Fibroblast of skin of abdomen (primary cell): ENCODE measurements at regions not wholly inside any gene's neighbourhood (a gene's known extent, or its start where the extent isn't known, plus 50 kb on each side); places are given as distances from the start of the nearest gene placed in this dataset.
"Not testable (repeated sequence)": the region's sequence is repeated elsewhere in the genome, so short reads cannot be mapped to it uniquely, and the experiment has no call there.

ENCODE experiments used
- DNase-seq: peaks from one replicate; pipeline ENCODE4 v3.0.0-alpha.2; 2013

DNA sequence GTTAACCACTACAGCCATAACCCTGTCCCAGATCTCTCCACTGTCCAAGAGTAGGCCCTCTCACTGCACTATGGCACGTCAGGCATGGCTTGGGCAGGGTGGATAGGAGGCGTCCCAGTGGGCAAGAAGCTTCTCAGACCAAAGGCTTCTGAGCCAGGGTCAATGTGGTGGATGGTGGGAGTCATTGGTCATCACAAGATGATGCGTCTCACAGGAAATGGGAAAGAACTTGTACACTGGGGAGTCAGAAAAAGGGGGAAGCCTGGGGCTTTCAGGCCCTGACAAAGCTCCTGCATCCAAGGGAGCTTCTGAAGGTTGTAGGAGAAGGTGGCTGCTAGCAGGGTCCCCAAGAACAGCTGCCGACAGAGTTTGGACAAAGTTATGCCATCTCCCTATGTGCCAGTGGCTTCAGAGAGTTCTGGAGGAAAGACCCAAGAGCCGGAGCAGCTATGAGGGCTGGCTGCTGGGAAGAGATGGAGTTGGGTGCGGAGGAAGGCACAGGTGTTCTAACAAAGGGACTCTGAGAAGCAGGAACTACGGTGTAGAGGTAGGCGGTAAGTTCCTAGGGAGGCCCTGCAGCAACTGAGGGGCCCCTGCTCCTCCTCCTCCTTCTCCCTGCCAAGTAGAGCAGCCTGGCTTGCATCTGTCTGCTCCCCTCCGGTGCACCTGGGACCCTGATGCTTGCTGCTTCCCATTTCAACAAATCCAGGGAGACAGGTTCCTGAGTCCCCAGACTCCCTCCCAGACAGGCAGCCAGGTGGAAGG is 81.1 kb downstream of the ARL6IP4 start:
- no peak for DNase-seq

DNA sequence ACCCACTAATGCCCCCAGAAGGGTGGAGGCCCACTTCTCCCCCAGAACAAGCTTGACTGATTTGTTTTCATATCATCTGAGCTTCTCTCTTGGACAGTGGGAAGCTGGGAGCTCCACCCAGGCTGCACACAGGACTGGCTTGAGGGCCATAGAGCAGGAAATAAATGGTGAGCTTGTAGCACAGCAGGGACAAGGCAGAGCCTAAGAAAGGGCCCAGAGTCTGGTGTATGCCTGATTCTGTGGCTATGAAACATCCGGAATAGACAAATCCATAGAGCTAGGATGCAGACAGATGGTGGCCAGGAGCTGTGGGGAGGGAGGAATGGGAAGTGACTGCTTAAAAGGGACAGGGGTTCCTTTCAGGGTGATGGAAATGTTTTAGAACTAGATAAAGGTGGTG is 79.0 kb downstream of the ARL6IP4 start:
- DNase-seq, result no peak

DNA sequence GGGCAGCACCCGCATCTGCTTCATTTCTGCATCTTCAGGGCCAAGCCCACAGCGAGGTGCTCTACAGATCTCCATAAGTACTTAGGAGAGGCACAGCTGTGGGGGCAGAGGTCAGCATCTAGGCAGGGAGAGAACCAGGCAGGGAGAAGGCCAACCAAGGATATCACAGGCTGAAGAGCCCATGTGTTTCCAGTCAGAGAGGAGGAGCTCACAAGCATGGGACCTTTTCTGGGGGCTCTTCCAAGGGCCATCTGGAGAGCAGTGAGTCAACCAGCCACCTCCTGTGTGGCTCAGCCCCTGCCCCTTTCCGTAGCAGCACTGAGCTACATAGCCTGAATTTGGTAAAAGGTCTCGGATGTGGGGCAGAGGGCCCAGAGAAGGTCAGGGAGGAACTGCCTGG is 78.5 kb downstream of the ARL6IP4 start:
- peak; percentile 44 for DNase-seq

DNA sequence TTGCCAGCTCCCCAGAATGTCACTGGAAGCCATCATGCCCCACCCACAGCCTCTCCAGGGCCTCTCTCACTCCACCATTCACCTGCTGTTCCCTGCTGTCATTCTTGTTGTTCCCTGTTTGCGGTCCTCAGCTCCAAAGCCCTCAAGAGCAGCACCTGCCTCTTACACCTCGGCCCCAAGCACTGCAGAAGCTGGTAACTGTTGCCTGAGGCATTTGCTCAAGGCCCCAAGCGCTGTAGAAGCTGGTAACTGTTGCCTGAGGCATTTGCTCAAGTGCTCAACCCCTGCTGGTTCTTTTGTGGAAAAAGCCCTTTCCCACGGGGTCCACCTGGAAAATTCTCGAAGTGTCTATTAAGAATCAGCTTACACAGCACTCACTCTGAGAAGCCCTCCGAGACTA is 78.0 kb downstream of the ARL6IP4 start:
- DNase-seq, result no peak

DNA sequence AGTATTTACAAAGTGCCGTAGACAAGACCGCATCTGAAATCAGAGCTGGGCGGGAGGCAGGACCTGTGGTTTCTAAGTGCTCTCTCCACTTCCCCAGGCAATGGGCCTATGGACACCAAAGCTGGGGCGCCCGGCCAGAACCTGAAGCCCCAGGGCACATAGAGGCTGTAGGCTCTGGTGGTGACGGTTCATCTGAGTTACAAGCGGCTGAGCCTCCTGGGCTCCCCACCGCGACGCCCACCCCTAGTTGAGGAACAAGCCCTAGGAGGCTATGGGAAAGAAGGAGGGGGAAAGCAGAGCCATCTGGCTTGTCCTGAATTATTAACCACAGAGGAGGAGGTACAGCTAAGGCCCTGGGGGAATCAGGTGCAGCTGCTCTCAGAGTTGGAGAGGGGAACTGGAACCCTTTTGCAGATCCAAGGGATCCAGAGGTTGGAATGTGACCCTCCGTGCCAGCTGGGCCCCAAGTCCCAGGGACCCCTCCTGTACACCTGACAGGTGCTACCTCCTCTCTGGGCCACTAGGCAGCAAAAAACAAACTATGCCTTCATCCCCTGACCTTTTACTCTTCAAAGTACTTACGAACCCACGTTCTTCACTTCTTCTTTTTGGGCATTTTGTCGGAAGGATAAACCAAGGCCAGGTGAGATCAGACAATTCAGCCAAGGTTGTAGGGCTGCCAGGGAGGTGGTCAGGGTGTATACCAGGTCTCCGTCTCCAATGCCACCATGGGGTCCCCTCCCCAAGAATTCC is 77.2 kb downstream of the ARL6IP4 start:
- DNase-seq, result no peak

DNA sequence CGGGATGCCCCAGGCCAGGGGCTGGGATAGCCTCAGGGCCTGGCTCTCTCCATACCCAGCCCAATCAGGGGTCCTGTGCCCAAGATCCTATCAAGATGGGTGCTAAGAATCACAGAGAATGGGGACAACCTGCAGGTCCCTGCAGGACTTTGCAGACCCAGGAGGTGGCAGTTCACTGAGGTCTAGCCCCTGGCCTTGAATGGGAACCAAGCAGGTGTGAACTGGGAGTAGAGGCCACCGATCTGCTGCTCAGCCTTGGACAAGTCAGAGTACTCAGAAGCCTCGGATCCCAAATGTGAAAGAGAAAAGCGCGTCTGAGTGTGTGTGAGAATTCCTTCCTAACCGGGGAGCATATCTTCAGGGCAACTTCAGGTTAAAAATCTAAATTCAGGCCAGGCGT is 76.2 kb downstream of the ARL6IP4 start:
- DNase-seq, result no peak

DNA sequence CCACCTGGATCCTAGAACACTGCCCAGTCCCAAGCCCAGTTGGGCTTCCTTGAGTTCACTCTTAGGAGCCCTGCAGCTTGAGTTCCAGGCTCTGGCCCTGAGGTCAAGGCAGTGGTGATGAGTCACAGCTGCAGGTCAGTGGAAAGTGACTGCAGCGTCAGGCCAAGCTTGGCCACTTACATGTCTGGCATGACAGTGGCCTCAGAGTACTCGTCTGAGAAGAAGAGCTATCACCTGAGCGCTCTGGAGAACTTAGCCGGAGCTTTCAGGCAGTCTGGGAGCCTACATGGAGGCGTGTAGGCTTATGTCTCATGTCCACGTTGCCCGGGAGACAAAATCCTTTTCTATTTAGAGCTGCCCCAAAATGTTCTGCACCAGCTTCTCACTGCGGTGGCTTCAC is 75.6 kb downstream of the ARL6IP4 start:
- DNase-seq, result no peak

DNA sequence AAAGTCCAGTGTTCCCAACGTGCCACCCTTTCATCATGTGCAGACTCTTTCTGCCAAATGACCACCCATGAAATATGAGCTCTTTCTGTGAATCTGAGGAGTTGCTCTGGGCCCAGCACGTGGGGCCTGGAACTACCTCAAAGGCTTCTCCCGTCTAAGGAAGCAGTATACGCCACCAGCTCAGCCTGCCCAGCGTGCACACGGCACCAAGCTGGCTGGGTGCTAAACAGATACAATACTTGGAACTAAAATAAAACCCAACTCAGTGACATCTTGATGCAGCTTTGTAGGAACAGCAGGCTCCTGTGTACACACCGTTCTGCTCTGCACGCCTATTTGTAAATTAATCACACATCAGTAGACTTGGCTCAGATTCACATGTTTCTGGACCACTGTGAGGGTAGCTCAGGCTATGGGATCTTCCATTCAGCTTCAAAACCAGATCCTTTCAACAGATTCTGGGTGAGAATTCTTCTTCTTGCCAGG is 74.8 kb downstream of the ARL6IP4 start:
- DNase-seq, result no peak

DNA sequence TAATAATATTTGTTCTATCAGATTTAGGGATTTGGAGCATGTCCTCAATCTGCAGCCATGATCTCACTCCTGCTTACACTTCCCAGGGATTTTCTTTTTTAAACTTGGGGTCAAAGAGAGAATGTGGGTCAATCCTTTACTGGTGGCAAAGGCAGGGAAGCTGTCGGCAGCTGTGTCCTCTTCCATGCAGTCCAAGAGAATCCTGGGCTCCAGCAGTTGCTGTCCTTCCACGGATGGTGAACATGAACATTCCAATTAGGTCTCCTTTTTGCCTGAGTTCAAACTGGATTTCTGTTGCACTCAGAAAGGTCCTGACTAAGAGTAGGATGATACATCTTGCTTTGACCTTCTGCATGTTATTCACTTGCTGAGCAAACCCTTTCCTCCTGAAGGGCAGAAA is 73.9 kb downstream of the ARL6IP4 start:
- DNase-seq, result no peak

DNA sequence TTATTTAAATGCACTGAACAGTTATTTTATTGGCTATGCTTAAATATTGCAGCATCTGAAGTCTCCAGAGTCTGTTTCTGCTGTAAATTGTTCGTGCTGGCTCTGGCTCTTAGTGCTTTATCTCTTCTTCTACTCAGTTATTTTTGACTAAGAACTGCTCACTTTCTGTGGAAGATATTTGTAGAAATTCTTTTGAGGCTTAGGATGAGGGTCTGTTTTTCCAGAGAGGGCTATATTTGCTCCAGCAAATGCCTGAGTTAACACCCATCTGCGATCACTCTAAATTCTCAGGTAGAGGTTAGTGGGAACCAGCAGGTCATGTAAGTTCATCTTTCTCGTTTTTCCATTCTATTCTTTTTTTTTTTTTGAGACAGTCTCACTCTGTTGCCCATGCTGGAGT is 71.1 kb downstream of the ARL6IP4 start:
- no peak for DNase-seq

DNA sequence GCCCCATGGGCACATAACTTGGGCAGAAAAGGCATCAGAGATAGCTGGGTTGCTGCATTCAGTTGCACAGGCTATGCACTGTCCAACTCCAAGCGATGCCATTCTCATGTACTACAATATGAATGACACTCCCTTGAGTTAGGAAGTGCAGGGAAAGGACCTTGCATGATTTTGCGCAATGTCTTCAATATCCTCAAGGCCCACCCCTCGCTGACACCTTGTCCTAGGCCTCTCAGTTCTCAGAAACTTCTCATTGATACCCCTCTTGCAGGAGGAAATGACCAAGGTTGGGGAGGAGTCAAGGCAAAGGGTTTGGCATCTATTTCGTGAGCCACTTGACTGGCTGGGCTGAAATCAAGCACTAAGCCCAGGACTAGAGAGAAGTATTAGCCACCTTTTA is 70.4 kb downstream of the ARL6IP4 start:
- no peak for DNase-seq

DNA sequence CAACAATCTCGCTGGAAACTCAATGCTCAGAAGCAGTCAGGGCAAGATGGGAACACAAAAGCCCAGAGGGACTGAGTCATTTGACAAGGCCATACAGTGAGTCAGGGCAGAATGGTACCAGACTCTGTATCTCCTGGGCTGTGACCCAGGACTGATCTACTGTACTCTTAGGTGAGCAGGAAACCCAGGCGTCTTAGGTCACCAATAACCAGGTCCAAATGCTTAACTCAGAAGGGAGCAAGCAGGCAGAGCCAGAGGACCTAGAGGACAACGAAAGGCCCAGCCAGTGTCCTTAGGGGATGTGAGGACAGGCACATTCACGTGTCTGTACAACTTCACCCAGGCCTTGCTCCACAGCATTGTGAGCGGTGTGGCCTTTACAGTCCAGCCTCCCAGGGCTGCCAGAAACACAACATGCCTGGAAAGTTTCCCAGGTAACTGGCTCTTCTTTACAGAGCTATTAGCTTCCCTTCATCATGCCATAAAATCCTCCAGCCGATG is 69.9 kb downstream of the ARL6IP4 start:
- DNase-seq, result no peak

DNA sequence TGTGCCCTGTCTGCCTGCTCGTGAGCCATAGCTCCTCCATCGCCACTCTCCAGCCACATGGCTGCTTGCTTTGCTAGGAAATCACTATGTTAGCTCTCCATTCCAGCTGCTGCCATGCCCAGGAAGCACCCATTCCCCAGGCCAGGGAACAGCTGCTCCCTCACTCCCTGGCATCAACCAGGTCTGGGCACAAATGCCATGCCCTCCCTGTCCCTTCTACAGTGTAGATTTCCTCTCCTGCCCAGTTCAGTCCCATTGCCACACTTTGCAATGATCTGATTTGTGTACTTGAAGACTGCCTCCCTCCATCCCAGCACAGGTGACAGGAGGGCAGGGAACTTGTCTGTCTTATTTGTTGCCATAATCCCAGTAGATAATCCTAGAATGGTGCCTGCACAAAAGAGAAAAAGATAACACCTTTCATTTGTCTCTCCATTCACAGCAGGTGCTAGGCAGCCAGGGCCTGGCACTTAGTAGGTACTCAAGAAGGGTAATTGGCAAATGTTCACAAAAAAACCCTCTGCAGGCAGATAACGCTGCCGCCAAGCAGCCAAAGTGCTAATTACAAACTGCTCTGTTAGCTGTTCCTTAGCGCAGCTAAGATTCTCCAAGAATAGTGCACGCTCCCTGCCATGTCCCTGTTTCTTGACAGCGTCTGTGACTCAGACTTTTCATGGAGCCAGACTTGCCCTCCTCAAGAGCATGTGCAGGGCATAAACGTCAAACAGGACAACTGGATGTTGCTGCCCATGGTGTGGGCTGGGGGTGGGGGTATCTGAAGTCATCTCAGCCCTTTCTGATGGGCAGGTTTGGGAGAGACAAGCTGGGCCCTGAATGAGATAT is 69.1 kb downstream of the ARL6IP4 start:
- no peak for DNase-seq

DNA sequence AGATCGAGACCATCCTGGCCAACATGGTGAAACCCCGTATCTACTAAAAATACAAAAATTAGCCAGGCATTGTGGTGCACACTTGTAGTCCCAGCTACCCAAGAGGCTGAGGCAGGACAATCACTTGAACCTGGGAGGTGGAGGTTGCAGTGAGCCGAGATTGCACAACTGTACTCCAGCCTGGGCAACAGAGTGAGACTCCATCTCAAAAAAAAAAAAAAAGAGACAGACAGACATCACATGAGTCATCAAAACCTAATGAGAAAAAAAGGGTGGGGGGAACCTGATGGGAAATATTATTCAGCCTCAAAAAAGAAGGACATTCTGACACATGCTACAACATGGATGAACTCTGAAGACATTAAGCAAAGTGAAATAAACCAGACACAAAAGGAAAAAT is 67.4 kb downstream of the ARL6IP4 start:
- DNase-seq, result not testable (repeated sequence)

DNA sequence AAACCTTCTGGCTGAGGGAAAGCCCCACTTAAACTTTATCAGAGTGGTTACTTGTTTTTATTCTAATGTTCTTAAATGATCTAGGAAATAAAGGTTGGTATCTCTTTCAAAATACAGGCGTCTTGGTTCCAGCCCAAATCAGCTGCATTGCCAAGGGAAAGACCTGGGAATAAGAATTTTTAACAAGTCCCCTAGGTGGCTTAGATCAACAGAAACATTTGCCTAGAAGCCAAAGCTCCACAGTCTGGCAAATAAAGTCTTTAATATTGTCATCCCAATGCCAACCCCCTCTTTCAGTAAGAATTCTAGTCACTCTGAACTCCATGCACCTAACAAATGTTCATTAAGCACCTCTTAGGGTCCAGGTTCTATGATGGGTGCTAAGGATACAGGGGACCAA is 66.8 kb downstream of the ARL6IP4 start:
- DNase-seq, result no peak

DNA sequence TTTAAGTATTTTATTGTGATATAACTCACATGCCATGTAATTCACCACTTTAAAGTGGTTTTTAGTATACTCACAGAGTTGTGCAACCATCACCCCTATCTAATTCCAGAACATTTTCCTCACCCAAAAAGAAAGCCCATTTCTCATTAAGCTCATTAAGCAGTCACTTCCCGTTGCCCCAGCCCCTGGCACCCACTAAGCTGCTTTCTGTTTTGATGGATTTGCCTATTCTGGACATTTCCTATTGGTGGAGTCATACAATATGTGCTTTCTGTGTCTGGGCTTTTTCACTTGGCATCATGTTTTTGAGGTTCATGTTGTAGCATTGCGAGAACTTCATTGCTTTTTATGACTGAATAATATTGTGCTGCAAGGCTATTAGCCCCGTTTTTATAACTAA is 66.0 kb downstream of the ARL6IP4 start:
- no peak for DNase-seq

DNA sequence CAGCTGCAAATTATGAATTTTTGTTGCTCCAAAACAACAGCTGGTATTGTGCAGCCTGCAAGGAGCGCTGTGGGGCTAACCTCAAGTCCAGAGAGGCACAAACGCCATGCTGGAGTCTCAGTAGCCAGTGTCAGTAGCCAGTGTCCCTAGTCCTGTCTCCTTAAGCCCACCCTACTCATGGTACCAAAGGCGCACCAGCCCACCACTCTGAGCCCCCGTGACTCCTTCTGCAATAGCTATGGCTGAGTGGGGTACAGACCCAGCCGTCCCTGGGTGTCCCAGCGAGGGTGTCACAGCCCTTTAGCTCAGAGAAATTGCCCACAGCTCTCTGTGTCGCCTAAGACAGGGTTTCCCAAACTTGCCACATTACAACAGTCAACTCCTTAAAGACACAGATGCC is 65.2 kb downstream of the ARL6IP4 start:
- no peak for DNase-seq

DNA sequence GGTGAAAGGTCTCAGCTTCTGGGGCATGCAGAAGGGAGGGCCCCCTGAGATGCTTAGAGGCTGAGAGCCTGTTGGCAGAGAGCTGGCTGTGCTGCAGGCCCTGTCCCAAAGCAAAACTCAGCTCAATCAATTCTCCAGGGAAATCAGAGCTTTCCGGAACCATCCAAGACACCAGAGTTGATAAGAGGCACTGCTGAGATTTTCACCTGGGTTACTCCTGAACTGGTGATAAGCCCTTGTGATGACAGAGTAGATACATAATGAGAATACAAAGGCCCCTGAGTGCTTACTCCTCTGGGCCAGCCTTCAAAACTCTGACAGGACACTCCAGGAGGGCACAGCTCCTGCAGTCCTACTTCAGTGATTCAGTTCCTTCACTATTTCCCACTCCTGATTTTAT is 63.9 kb downstream of the ARL6IP4 start:
- no peak for DNase-seq

DNA sequence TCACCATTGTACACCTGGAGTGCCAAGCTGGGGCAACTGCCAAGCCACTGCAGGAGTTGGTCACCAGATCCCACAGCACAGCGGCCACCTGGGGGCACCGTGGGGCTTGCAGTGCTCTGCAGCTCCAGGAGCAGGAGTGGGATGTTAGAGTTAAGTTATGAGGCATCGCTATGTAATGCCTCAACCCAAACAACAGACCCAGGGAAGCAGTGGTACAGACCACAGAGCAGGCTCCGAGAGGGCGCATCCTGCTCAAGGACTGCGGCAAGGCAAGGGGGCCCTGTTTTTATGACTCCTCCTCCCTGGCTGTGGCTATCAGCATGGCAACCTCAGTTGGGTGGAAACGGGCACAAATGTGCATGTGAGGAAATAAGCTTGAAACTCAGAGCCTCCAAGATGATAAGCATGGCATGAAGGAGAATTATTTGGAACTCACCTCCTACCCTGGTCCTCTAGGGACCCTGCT is 63.1 kb downstream of the ARL6IP4 start:
- peak; percentile 96 for DNase-seq

DNA sequence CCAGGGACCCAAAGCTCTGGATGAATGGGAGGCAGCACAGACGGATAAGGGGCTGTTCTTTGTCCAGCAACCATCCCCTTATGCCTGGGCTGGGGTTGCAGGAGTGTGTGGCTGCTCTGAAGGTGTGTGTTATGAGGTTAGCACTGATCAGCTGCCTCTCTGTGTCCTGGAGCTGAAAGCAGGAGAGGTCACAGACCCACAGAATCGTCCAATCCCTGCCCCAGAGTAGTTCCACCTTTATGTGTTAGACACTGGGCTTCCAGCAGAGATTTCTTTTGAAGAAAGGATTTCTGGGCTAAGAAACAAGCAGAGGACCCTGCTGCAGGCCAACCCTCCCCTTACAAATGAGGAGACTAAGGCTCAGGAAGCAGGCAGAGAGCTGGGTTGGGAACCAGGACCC is 62.4 kb downstream of the ARL6IP4 start:
- DNase-seq, result no peak

DNA sequence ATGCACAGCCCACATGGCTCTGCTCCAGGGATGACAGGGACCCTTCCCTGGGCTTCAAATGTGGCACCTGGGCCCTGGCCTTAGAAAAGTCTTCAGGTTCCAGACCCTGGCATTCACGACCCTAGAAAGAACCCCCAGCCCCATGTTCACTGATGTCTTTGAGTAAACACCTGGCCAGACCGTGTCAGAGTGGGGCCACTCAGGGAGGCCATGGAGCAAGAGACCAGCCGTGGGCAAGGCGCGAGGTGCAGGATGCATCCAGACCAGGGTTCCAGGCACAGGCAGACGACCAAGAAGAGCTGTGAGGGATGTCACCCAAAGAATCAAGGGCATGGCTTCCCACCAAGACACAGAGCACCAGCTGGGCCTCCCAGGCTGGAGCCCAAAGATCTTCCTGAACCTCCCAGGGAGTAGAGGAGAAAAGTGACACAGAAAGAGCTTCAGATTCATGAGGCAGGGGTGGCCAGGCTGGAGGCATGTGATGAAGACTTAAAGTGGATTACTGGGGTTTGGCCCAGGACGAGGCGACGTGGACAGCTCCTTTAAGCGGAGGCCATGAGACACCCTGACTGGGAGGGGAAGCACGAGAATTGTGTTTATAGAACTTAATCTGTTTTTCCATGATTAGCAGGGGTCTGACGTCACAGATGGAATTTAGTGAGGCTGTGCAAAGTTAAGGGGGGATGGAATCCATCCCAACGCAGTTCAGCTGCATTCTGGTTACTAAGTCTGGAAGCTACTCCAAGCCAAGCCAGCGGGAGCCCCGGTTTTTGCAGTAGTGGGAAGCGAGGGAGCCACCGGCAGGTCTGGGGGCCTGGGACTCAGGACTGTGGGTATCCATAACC is 61.6 kb downstream of the ARL6IP4 start:
- DNase-seq, result peak; percentile 74

DNA sequence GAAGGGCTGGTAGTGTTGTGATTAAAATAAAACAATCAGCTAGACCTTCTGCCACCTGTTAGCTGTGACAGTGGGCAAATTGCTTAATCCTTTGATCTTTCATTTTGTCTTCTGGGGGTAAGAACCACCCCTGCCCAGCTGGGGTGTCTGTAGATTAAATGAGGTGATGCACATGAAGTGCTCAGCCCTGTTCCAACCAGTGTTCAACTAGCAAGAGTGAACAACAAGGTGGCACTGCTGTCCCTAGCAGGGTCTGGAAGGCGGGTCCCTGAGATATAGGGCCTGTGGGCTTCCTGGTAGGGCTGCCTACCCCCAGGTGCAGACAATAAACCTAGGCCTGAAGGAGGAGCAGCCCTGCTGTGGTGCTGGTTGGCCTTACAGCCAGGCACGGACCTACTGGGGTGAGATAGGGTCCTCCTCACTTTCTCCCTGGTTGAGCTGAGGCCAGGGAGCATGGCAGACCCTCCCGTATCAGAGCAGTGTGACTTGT is 60.6 kb downstream of the ARL6IP4 start:
- no peak for DNase-seq
